ENCODE measurements at regions not wholly inside any gene's neighbourhood (a gene's known extent, or its start where the extent isn't known, plus 50 kb on each side); places are given as distances from the start of the nearest gene placed in this dataset.
"Not testable (repeated sequence)": the region's sequence is repeated elsewhere in the genome, so short reads cannot be mapped to it uniquely, and the experiment has no call there.

DNA sequence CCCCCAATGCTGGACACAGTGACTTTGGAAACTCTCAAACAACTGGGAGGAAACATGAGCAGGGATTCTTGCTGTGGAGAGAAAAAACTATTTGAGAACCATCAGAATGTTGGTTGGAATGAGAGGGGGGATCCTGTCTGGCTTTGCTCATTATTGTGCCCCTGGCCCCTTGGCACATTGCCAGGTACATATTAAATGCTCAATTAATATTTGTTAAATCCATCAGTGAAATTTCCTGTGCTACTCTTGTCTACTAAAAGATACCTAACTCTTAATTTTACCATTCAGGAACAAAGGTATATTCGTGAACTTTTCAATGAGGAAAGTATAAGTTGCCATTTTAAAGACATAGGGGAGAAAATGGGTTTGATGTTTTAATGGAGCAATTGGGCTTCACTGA, 329.4 kb downstream of the OTUD1 start:
- H3K4me3 Mint-ChIP-seq = no peak overlapping the region
- CTCF ChIA-PET = no interaction called here
- peaks cover 4% of the 10 kb centered on the region for H3K9me3 Mint-ChIP-seq
- no peaks in the 10 kb centered on the region for H3K36me3 Mint-ChIP-seq (ENCODE audit: low read depth)
- no peaks in the 10 kb centered on the region for H3K27me3 Mint-ChIP-seq
- H3K27ac Mint-ChIP-seq = no peak overlapping the region
- H3K4me1 Mint-ChIP-seq = no peaks in the 10 kb centered on the region
- DNase-seq = no peak
- POLR2A ChIA-PET = no interaction called here

DNA sequence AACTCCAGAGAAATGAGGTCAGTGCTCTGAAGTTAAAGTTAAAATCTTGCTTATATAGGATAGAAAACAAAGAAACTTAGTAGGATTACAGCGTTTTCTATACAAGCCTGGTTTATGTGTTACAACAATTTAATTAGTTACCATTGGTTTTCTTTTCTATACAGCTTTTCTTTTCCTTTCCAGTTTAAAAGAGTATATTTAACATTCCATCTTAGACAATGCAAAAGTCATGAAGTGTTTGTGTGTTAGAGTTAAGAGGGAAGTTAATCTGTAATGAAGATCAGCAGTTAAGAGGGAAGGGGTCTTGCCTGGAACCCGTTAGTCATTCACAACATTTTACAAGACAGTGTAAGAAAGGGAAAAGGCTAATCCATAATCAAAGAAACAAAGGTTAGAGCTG, 338.3 kb downstream of the OTUD1 start:
- H3K9me3 Mint-ChIP-seq = peaks cover 2% of the 10 kb centered on the region
- H3K4me3 Mint-ChIP-seq = no peak overlapping the region
- ChIA-PET CTCF (interaction anchor here (0.8 kb wide), 1 partner anchor 12 kb away, joined by 3 read pairs; no protein-coding TSS in a partner anchor), POLR2A (no interaction called here)
- H3K27ac Mint-ChIP-seq = no peak overlapping the region
- no peaks in the 10 kb centered on the region for H3K4me1 Mint-ChIP-seq
- no peaks in the 10 kb centered on the region for H3K36me3 Mint-ChIP-seq (ENCODE audit: low read depth)
- H3K27me3 Mint-ChIP-seq = no peaks in the 10 kb centered on the region
- no peak for DNase-seq

DNA sequence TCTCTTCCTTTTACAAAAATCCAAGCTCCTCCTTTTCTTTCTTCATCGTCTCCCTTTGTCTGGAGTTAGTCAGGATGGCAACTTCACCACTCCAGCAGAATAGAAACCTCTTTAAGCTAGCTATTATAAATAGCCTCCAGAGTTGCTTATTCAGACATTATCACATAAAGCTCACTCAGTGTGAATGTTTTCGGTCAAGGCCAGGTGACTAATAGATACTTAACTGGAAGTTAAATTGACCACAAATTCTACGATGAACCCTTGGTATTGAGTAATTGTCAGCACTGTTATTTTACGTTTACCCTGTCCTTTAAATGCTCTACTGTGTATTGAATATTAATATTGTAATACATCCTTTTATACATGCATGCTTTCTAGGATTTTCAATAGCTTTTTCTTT, 340.4 kb downstream of the OTUD1 start:
- no peaks in the 10 kb centered on the region for H3K36me3 Mint-ChIP-seq (ENCODE audit: low read depth)
- CTCF ChIA-PET = no interaction called here
- H3K4me3 Mint-ChIP-seq = no peak overlapping the region
- H3K27ac Mint-ChIP-seq = no peak overlapping the region
- POLR2A ChIA-PET = no interaction called here
- peaks cover 2% of the 10 kb centered on the region for H3K9me3 Mint-ChIP-seq
- no peaks in the 10 kb centered on the region for H3K27me3 Mint-ChIP-seq
- H3K4me1 Mint-ChIP-seq = no peaks in the 10 kb centered on the region
- DNase-seq = no peak

DNA sequence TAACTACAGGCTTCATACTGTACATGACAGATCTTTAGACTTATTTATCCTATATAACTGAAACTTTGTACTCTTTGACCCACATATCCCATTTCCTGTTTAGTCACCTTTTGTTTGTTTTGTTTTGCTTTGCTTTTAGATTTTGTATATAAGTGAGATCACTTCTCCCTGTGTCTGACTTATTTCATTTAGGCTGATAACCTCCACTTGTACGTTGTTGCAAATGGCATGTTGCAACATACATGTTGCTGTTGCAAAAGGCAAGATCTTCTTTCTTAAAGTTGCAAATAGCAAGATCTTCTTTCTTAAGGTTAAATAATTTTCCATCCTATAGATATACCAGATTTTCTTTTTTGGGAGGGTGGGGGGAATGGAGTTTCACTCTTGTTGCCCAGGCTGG, 341.5 kb downstream of the OTUD1 start:
- no peaks in the 10 kb centered on the region for H3K36me3 Mint-ChIP-seq (ENCODE audit: low read depth)
- no peaks in the 10 kb centered on the region for H3K4me1 Mint-ChIP-seq
- H3K9me3 Mint-ChIP-seq = no peaks in the 10 kb centered on the region
- ChIA-PET CTCF (no interaction called here), POLR2A (no interaction called here)
- no peaks in the 10 kb centered on the region for H3K27me3 Mint-ChIP-seq
- DNase-seq = no peak
- no peak overlapping the region for H3K4me3 Mint-ChIP-seq
- H3K27ac Mint-ChIP-seq = no peak overlapping the region

DNA sequence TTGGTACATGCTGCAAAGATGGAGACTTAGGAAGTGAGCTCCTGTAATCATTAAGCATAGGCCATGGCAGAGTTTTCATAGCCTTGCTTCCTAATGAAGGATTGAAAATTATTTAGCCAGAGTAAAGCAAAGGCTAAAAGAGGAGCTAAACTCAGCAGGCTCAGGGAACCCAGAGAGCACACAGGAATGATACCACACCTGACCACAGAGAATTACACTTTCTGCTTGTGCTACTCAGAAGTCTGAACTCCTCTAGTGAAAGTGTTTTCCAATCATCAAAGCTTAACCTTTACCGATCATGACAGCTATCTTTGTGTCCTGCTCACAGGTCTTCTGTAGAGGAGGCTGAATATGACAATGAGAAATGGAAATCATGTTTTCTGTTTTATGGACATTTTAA, 347.7 kb downstream of the OTUD1 start:
- Mint-ChIP-seq H3K27me3 (no peaks in the 10 kb centered on the region), H3K27ac (no peak overlapping the region), H3K4me1 (no peaks in the 10 kb centered on the region), H3K9me3 (no peaks in the 10 kb centered on the region), H3K4me3 (no peak overlapping the region), H3K36me3 (ENCODE audit: low read depth) (no peaks in the 10 kb centered on the region)
- no peak for DNase-seq
- CTCF ChIA-PET = no interaction called here
- POLR2A ChIA-PET = no interaction called here

DNA sequence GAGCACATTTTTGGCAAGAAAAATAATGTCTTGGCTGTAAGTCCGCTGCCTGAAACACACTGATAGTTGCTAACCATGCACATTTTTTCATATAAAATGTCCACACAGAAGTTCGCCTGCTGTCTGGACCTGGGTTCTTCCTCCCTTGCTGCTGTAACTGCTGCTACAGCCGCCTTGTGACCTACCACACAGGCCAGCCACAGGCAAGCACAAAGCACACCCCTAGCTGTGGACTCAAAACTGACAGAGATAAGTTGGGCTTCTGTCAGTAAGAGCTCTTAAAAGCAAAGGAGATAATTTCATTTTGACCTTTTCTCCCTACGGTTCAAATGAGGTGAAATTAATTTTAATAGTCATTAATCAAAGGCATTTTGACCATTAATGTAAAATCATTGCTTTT, 354.7 kb downstream of the OTUD1 start:
- CTCF ChIA-PET = no interaction called here
- no peak overlapping the region for H3K27ac Mint-ChIP-seq
- no peaks in the 10 kb centered on the region for H3K36me3 Mint-ChIP-seq (ENCODE audit: low read depth)
- peaks cover 4% of the 10 kb centered on the region for H3K4me1 Mint-ChIP-seq
- DNase-seq = no peak
- H3K9me3 Mint-ChIP-seq = peaks cover 3% of the 10 kb centered on the region
- no peak overlapping the region for H3K4me3 Mint-ChIP-seq
- POLR2A ChIA-PET = no interaction called here
- no peaks in the 10 kb centered on the region for H3K27me3 Mint-ChIP-seq

DNA sequence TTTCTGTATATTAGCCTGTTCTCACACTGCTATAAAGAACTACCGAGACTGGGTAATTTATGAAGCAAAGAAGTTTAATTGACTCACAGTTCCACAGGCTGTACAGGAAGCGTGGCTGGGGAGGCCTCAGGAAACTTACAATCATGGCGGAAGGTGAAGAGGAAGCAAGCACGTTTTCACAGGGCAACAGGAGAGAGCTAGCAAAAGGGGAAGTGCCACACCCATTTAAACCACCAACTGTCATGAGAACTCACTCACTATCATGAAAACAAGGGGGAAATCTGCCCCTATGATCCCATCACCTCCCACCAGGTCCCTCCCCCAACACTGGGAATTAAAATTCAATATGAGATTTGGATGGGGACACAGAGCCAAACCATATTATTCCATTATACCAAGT, 358.6 kb downstream of the OTUD1 start:
- H3K27ac Mint-ChIP-seq; H3K4me1 Mint-ChIP-seq; CTCF ChIA-PET; H3K27me3 Mint-ChIP-seq; DNase-seq; H3K36me3 Mint-ChIP-seq (ENCODE audit: low read depth); POLR2A ChIA-PET; H3K4me3 Mint-ChIP-seq: not testable (repeated sequence)
- peaks cover 10% of the 10 kb centered on the region for H3K9me3 Mint-ChIP-seq

DNA sequence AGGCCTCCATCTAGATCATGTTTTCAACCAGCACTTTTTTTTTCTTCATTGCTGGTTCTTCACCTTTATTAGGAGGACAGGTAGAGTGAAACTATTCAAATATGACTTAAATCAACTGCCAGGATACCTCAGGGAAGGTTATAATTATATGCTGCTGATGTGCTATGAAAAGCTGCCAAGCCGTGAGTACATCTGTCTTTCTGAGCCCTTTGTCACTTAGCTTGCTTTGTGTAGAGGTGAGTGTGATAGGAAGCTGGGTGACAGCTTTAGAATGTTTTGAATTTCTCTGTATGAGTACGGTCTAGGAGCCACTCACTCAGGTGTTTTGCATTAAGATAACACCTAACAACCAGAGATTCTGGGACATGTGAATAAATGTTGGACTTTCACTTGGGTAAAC, 365.2 kb downstream of the OTUD1 start:
- H3K4me1 Mint-ChIP-seq = no peaks in the 10 kb centered on the region

DNA sequence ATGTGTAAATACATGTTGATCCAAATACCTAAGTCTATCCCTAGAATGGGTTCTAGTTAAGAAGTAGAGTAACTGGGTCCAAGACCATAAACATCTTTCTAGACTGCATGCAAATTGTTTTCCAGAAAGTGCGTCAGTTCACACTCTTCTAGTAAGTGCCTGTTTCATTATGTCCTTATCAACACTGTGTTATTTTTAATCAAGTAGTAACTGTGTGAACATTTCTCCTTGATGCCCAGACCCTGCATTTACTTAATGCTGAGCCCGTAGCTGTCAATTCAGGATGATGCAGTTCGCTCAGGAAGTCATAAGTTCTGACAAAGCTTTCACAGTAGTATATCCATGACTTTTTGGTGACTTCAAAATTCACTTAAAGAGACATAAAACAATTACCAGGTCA, 374.8 kb downstream of the OTUD1 start:
- Mint-ChIP-seq H3K9me3 (no peaks in the 10 kb centered on the region), H3K27me3 (no peaks in the 10 kb centered on the region), H3K36me3 (ENCODE audit: low read depth) (no peaks in the 10 kb centered on the region), H3K4me3 (no peak overlapping the region), H3K4me1 (no peaks in the 10 kb centered on the region), H3K27ac (no peak overlapping the region)
- CTCF ChIA-PET = no interaction called here
- no peak for DNase-seq
- POLR2A ChIA-PET = no interaction called here

More for the DNA sequence above, 365.2 kb downstream of the OTUD1 start:
- Mint-ChIP-seq H3K9me3 (peaks cover 7% of the 10 kb centered on the region), H3K27me3 (no peaks in the 10 kb centered on the region), H3K27ac (no peak overlapping the region), H3K36me3 (ENCODE audit: low read depth) (no peaks in the 10 kb centered on the region), H3K4me3 (no peak overlapping the region)
- DNase-seq = no peak
- ChIA-PET CTCF (no interaction called here), POLR2A (no interaction called here)

DNA sequence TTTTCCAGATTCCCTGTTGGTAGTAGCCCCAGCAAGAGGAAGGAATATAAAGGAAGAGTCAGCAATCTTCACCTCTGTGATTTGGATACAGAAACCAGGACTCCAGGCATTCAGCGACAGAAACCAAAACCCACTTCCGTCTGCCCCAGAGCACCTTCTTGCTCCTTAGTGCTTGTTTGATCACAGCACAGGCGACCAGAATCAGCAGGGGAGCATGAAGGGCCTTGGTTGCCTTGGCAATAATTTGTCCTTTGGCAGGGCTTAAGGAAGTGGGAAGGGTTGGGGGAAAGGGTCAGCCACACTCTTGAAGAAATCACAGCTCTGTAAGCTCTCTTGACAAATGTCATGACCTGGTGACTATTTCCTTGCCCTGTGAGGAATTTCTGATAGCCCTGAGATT, 379.6 kb downstream of the OTUD1 start:
- no peaks in the 10 kb centered on the region for H3K9me3 Mint-ChIP-seq
- no peaks in the 10 kb centered on the region for H3K4me1 Mint-ChIP-seq
- H3K4me3 Mint-ChIP-seq = no peak overlapping the region
- ChIA-PET POLR2A (no interaction called here), CTCF (no interaction called here)
- no peak overlapping the region for H3K27ac Mint-ChIP-seq
- H3K36me3 Mint-ChIP-seq (ENCODE audit: low read depth) = no peaks in the 10 kb centered on the region
- DNase-seq = no peak
- H3K27me3 Mint-ChIP-seq = no peaks in the 10 kb centered on the region

DNA sequence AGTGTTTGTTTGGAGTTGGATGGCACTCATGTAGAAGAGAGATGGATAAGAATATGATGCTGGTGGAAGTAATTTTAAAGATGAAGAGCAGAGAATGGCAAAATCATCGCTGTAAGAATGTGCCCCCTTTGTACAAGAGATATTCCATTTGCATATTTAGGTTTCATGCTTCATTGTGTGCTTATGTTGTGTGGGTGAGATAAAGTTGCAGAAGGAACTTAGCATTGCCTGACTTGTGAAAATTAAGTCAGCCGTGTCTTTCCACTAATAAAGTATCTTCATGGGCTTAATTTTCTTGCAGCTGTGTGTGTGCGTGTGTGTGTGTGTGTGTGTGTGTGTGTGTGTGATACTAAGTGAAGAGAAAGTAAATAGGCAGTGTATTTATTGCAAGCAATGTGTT, 381.9 kb downstream of the OTUD1 start:
- Mint-ChIP-seq H3K4me3 (no peak overlapping the region), H3K4me1 (no peaks in the 10 kb centered on the region), H3K36me3 (ENCODE audit: low read depth) (no peaks in the 10 kb centered on the region), H3K27me3 (no peaks in the 10 kb centered on the region), H3K9me3 (no peaks in the 10 kb centered on the region), H3K27ac (no peak overlapping the region)
- ChIA-PET CTCF (no interaction called here), POLR2A (no interaction called here)
- DNase-seq = no peak

DNA sequence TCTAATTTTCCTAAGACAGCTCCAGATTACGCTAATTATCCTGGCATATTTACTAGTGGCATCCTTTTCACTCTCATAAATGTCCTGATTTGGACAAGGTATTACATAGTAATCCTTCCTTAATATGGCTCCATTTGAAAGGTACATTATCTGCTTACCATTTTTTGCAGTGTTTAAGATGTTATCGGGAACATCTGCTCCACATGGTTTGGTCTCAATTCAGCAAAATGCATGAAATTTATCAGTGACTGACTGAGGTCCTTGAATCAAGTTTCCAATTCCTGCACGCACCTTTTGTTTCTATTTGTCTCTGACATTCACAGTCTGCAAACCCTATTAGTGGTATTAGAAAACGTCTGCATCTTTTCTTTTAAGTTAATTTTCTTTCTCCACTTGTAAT, 384.1 kb upstream of the KIAA1217 start:
- ChIA-PET CTCF (no interaction called here), POLR2A (no interaction called here)
- Mint-ChIP-seq H3K4me1 (no peaks in the 10 kb centered on the region), H3K36me3 (ENCODE audit: low read depth) (no peaks in the 10 kb centered on the region), H3K27me3 (no peaks in the 10 kb centered on the region), H3K9me3 (no peaks in the 10 kb centered on the region), H3K27ac (no peak overlapping the region), H3K4me3 (no peak overlapping the region)
- DNase-seq = no peak

DNA sequence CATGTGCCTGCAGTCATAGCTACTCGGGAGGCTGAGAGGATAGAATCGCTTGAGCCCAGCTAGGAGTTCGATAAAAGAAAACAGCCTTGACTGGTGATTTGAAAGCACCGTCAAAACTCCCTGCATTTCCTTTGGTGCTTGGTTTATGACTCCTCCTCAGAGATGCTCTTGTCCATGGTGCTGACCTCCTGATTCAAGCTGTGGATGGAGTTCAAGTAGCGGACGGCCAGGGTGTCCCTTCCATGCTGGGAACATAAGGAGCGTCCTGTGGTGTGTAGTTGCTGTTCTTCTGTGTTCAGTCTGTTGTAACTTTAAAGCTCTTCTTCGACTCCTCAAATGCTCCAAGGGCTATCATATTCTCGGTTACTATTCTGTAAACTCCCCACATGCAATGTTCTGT, 382.5 kb upstream of the KIAA1217 start:
- H3K4me3 Mint-ChIP-seq = no peak overlapping the region
- H3K27ac Mint-ChIP-seq = no peak overlapping the region
- no peaks in the 10 kb centered on the region for H3K27me3 Mint-ChIP-seq
- no peaks in the 10 kb centered on the region for H3K4me1 Mint-ChIP-seq
- no peaks in the 10 kb centered on the region for H3K9me3 Mint-ChIP-seq
- no peaks in the 10 kb centered on the region for H3K36me3 Mint-ChIP-seq (ENCODE audit: low read depth)
- ChIA-PET CTCF (no interaction called here), POLR2A (no interaction called here)
- no peak for DNase-seq

DNA sequence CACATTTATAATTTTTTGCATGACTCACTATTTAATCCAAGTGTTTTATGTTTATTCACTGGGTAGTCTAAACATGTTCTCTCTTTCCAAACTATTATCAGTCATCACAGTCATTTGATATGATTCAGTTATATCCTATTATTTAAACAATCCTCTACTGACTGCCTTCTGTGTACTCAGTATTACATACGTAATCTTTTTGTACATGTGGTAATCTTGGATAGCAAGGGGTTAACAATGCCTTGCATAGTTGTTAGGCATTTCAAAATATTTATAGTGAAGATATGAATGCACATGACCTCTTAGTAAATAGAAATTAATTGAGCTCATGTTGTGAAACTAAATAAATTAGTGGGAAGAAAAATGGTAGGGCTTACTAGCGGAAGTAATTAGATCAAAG, 379.4 kb upstream of the KIAA1217 start:
- H3K27me3 Mint-ChIP-seq = no peaks in the 10 kb centered on the region
- ChIA-PET CTCF (interaction anchor here (0.6 kb wide), 1 partner anchor 79 kb away, joined by 5 read pairs; no protein-coding TSS in a partner anchor), POLR2A (no interaction called here)
- no peak overlapping the region for H3K27ac Mint-ChIP-seq
- DNase-seq = no peak
- no peaks in the 10 kb centered on the region for H3K9me3 Mint-ChIP-seq
- no peaks in the 10 kb centered on the region for H3K4me1 Mint-ChIP-seq
- H3K4me3 Mint-ChIP-seq = no peak overlapping the region
- no peaks in the 10 kb centered on the region for H3K36me3 Mint-ChIP-seq (ENCODE audit: low read depth)

DNA sequence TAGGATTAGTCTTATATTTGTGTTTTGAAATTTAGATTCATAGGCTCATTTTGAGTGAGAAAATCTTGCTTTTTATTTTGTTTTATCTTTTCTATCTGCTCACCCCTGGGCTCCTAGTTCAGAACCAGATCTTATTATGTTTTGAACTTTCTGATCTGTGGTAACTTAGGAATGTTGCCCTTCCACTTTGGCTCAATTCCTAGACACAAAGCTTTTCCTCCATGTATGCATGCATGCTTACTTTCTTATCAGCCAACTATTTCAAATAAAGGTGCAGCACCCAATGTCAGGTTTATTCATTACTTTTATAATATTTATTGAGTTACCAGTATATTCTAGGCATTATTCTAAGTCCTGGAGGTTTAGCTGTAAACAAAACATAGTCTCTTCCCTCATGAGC, 374.8 kb upstream of the KIAA1217 start:
- H3K36me3 Mint-ChIP-seq (ENCODE audit: low read depth) = no peaks in the 10 kb centered on the region
- ChIA-PET CTCF (no interaction called here), POLR2A (no interaction called here)
- no peaks in the 10 kb centered on the region for H3K27me3 Mint-ChIP-seq
- H3K9me3 Mint-ChIP-seq = no peaks in the 10 kb centered on the region
- H3K4me3 Mint-ChIP-seq = no peak overlapping the region
- DNase-seq = no peak
- H3K27ac Mint-ChIP-seq = no peak overlapping the region
- no peaks in the 10 kb centered on the region for H3K4me1 Mint-ChIP-seq
